Glutamatergic neuron (in vitro differentiated cells): ENCODE measurements at regions not wholly inside any gene's neighbourhood (a gene's known extent, or its start where the extent isn't known, plus 50 kb on each side); places are given as distances from the start of the nearest gene placed in this dataset.
"Not testable (repeated sequence)": the region's sequence is repeated elsewhere in the genome, so short reads cannot be mapped to it uniquely, and the experiment has no call there.

ENCODE experiments used
- DNase-seq: peaks from one replicate; pipeline ENCODE4 v3.0.0; 2022
- H3K27ac Mint-ChIP-seq: one replicate; pipeline ENCODE4 v1.8.0; 2020; ENCODE audit warnings: mild to moderate bottlenecking, mixed read lengths, inconsistent platforms; ENCODE audit not compliant: unreplicated experiment
- H3K27me3 Mint-ChIP-seq: one replicate; pipeline ENCODE4 v1.8.0; 2020; ENCODE audit warnings: mild to moderate bottlenecking, moderate library complexity, mixed read lengths, inconsistent platforms; ENCODE audit not compliant: unreplicated experiment
- H3K36me3 Mint-ChIP-seq: one replicate; pipeline ENCODE4 v1.8.0; 2020; ENCODE audit warnings: mild to moderate bottlenecking, mixed read lengths, inconsistent platforms; ENCODE audit not compliant: unreplicated experiment
- H3K4me1 Mint-ChIP-seq: one replicate; pipeline ENCODE4 v1.8.0; 2020; ENCODE audit warnings: mild to moderate bottlenecking, low read depth, mixed read lengths, inconsistent platforms; ENCODE audit not compliant: unreplicated experiment
- H3K4me3 Mint-ChIP-seq: one replicate; pipeline ENCODE4 v1.8.0; 2020; ENCODE audit warnings: mild to moderate bottlenecking, mixed read lengths, inconsistent platforms; ENCODE audit not compliant: unreplicated experiment
- H3K9me3 Mint-ChIP-seq: one replicate; pipeline ENCODE4 v1.8.0; 2020; ENCODE audit warnings: mild to moderate bottlenecking, moderate library complexity, mixed read lengths, inconsistent platforms; ENCODE audit not compliant: unreplicated experiment
- TF ChIP-seq, protein P1 (sequence below): fragments of 200-600 bp; sonication (generic); IDR thresholded peaks from one replicate; pipeline ENCODE4 v1.5.0; 2021; ENCODE audit not compliant: partially characterized antibody, unreplicated experiment

DNA sequence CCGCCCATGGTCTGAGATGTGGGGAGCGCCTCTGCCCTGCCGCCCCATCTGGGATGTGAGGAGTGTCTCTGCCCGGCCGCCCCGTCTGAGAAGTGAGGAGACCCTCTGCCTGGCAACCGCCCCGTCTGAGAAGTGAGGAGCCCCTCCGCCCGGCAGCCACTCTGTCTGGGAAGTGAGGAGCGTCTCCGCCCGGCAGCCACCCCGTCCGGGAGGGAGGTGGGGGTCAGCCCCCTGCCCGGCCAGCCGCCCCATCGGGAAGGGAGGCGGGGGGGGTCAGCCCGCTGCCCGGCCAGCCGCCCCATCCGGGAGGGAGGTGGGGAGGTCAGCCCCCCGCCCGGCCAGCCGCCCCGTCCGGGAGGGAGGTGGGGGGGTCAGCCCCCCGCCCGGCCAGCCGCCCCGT is 105.5 kb downstream of the CDRT15L2 start:
- H3K27ac Mint-ChIP-seq, H3K4me3 Mint-ChIP-seq, H3K4me1 Mint-ChIP-seq, H3K9me3 Mint-ChIP-seq, H3K27me3 Mint-ChIP-seq, DNase-seq, H3K36me3 Mint-ChIP-seq: not testable (repeated sequence)

DNA sequence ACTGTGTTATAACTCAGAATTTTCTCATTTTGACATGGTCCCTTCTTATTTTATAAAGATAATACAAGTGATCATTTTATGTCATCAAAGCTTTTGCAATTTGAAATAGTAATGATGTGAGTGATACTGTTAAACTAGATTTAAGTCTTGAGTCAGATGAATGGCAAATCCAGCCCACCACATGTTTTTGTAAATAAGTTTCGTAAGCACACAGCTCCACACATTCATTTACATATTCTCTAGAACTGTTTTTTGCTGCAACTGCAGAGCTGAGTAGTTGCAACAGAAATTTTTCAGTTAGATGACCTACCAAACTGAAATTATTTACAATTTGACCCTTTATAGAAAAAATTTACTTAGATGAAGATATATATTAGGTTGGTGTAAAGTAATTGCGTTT is 108.1 kb downstream of the CDRT15L2 start:
- H3K4me3 Mint-ChIP-seq, H3K36me3 Mint-ChIP-seq, H3K27me3 Mint-ChIP-seq, H3K4me1 Mint-ChIP-seq, DNase-seq, H3K27ac Mint-ChIP-seq, H3K9me3 Mint-ChIP-seq: not testable (repeated sequence)

GRCh38 chr17:20689170-20689749 is 109.7 kb downstream of the CDRT15L2 start:
- H3K36me3 Mint-ChIP-seq, DNase-seq, H3K27me3 Mint-ChIP-seq, H3K4me3 Mint-ChIP-seq, H3K27ac Mint-ChIP-seq, H3K9me3 Mint-ChIP-seq, H3K4me1 Mint-ChIP-seq: not testable (repeated sequence)

DNA sequence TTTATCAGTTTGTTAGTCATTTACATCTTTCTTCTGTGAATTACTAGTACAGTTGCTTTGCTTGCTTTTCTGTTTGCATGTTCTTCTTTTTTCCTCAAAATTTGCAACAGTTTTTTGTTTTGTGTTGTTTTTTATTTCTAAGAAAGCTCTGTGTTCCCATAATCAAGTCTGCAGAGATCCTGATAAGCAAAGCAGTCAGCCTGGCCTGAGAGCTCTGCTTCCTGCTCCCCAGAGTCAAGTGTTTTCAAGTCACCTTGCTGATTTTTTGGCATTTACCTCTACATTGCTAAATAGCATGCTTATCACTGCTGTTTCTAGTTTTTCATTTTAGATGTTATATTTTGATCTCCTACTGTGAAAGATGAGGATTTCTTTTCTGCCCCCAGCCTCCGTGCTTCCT is 113.2 kb downstream of the CDRT15L2 start:
- DNase-seq, H3K4me1 Mint-ChIP-seq, H3K9me3 Mint-ChIP-seq, H3K27me3 Mint-ChIP-seq, H3K4me3 Mint-ChIP-seq, H3K36me3 Mint-ChIP-seq, H3K27ac Mint-ChIP-seq: not testable (repeated sequence)

GRCh38 chr17:20695871-20696270 is 116.3 kb downstream of the CDRT15L2 start:
- H3K27ac Mint-ChIP-seq, DNase-seq, H3K4me3 Mint-ChIP-seq, H3K4me1 Mint-ChIP-seq, H3K27me3 Mint-ChIP-seq, H3K36me3 Mint-ChIP-seq, H3K9me3 Mint-ChIP-seq: not testable (repeated sequence)

DNA sequence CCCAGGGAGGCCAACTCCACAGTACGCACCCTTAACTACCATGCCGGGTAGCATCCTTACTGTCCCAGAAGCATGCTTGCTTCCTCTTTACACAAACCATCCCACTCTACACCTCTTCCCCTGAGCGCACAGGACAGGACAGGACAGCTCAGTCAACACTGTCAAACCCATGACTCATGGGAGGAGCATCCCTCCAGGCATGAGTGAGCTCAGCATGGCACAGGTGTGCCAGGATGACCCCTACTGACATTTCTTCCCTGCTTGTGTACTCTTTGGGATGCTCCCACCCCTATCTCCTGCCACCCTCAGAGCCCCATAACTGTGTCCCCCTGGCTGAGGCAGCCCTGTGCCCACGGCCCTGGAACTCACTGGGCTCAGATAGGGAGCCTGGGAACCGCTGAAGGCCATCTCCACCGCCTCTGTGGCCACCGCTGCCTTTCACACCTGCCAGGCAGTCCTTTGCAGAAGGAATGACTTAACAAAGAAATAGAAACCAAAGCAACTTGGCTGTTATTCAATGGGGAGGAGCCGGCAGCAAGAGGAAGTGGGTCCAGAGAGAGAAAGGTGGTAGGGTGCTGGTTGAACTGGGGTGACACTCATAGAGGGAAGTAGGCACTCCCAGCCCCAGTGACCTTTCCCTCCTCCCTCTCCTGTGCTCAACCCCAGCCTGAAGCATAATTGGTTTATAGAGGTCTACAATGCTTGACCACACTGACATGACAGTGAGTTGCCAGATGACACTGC is 119.1 kb downstream of the CDRT15L2 start:
- not testable (repeated sequence) for H3K4me3 Mint-ChIP-seq, H3K9me3 Mint-ChIP-seq, H3K27me3 Mint-ChIP-seq, H3K27ac Mint-ChIP-seq, DNase-seq, H3K36me3 Mint-ChIP-seq, H3K4me1 Mint-ChIP-seq

- H3K27ac Mint-ChIP-seq, H3K27me3 Mint-ChIP-seq, H3K4me3 Mint-ChIP-seq: not testable (repeated sequence)
Measured at GRCh38 chr17:20700528-20700927, 121.0 kb downstream of the CDRT15L2 start.

DNA sequence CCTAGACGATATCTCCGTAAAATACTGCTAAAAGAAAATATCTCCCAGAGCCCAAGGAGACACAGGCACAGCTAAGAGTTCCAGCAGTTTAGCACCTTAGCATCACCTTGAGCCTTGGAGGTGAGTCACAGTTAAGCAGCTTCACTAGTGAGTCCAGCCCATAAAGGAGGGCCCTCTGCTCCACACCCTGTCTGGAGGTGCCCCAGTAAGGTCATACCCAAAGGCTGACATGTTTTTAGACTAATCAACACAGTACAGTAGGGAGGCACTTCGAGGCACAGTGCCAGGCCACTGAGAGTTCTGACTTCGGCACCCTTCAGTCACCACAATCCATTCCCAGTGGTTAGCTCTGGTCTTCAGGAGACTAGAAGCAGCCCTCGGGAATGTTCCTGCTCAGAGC is 121.8 kb downstream of the CDRT15L2 start:
- not testable (repeated sequence) for DNase-seq, H3K27me3 Mint-ChIP-seq, H3K9me3 Mint-ChIP-seq, H3K27ac Mint-ChIP-seq, H3K36me3 Mint-ChIP-seq, H3K4me1 Mint-ChIP-seq, H3K4me3 Mint-ChIP-seq

More at GRCh38 chr17:20700528-20700927, 121.0 kb downstream of the CDRT15L2 start:
- not testable (repeated sequence) for H3K4me1 Mint-ChIP-seq, H3K9me3 Mint-ChIP-seq, H3K36me3 Mint-ChIP-seq, DNase-seq

DNA sequence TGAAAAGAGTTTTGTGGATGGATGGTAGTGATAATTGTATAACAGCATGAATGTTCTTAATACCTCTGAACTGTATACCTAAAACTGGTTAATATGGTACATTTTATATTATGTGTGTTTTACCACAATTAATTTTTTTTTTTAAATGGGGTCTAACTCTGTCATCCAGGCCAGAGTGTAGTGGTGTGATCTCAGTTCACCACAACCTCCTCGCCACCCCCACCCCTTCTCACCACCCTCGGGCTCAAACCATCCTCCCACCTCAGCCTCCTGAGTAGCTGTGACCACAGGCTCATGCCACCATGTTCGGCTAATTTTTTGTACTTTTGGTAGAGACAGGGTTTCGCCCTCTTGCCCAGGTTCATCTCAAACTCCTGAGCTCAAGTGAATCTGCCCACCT is 123.2 kb downstream of the CDRT15L2 start:
- no peak overlapping the region for H3K4me3 Mint-ChIP-seq
- DNase-seq: no peak
- H3K36me3 Mint-ChIP-seq: peaks cover 7% of the 10 kb centered on the region
- H3K9me3 Mint-ChIP-seq: peaks cover 2% of the 10 kb centered on the region
- peaks cover 5% of the 10 kb centered on the region for H3K27me3 Mint-ChIP-seq
- TF ChIP-seq, protein P1, sequence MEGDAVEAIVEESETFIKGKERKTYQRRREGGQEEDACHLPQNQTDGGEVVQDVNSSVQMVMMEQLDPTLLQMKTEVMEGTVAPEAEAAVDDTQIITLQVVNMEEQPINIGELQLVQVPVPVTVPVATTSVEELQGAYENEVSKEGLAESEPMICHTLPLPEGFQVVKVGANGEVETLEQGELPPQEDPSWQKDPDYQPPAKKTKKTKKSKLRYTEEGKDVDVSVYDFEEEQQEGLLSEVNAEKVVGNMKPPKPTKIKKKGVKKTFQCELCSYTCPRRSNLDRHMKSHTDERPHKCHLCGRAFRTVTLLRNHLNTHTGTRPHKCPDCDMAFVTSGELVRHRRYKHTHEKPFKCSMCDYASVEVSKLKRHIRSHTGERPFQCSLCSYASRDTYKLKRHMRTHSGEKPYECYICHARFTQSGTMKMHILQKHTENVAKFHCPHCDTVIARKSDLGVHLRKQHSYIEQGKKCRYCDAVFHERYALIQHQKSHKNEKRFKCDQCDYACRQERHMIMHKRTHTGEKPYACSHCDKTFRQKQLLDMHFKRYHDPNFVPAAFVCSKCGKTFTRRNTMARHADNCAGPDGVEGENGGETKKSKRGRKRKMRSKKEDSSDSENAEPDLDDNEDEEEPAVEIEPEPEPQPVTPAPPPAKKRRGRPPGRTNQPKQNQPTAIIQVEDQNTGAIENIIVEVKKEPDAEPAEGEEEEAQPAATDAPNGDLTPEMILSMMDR: no peak
- H3K27ac Mint-ChIP-seq: no peak overlapping the region
- peaks cover 10% of the 10 kb centered on the region for H3K4me1 Mint-ChIP-seq
